Body of pancreas (tissue), 4 donors: ENCODE measurements at regions not wholly inside any gene's neighbourhood (a gene's known extent, or its start where the extent isn't known, plus 50 kb on each side); places are given as distances from the start of the nearest gene placed in this dataset.

Experiments
- ATAC-seq: fragments of 150-250 bp; one replicate; pipeline ENCODE4 v1.9.1; 2016
- DNase-seq, 4 donors: peaks; one replicate each; pipeline ENCODE4 v3.0.0-alpha.2; 2019
- H3K27ac ChIP-seq, 4 donors: fragments of 200-600 bp; sonication (generic); 1 replicate in 3 of 4; 2 replicates in 1 of 4; pipeline versions ENCODE4 v1.5.1 to v1.6.1; 2016 to 2019; ENCODE audit warnings: mild to moderate bottlenecking in 1 of 4, mixed read lengths in 1 of 4, moderate library complexity in 1 of 4
- H3K27me3 ChIP-seq, 2 donors: fragments of 200-600 bp; sonication (generic); one replicate each; pipeline ENCODE4 v1.6.0; 2016; ENCODE audit warnings: mild to moderate bottlenecking in 1 of 2
- H3K36me3 ChIP-seq, 2 donors: fragments of 200-600 bp; sonication (generic); replicated peaks in 1 of 2; 2 replicates each; pipeline ENCODE4 v1.5.1; 2016; ENCODE audit warnings: low read depth in 2 of 2; ENCODE audit not compliant: insufficient read depth in 1 of 2
- H3K4me1 ChIP-seq: fragments of 200-600 bp; sonication (generic); one replicate; pipeline ENCODE4 v1.6.0; 2016
- H3K4me3 ChIP-seq, 2 donors: fragments of 200-600 bp; sonication (generic); 1 replicate in 1 of 2; 2 replicates in 1 of 2; pipeline ENCODE4 v1.5.1; 2016 to 2019
- H3K9me3 ChIP-seq, 3 donors: fragments of 200-600 bp; sonication (generic); 1 replicate in 2 of 3; 2 replicates in 1 of 3; pipeline ENCODE4 v1.5.1; 2016
- POLR2A ChIP-seq, 3 donors: fragments of 450-650 bp; IDR thresholded peaks; one replicate each; pipeline ENCODE4 v1.6.1; 2016; ENCODE audit warnings: antibody characterized with exemption in 3 of 3, mild to moderate bottlenecking in 2 of 3
- WGBS, 2 donors: methylation state at CpG; one replicate each; pipeline ENCODE4 v1.1.5; 2017; 5-methylcytosine and 5-hydroxymethylcytosine counted together
- intact Hi-C: fragments of 100-400 bp; cut with DNase I; formaldehyde crosslinking; loops from one replicate; pipeline ENCODE4 v1.15.1; 2023
- TF ChIP-seq, protein P1 (sequence below), 7 experiments: fragments of 450-650 bp in 4 of 7; fragments of 200-600 bp in 3 of 7; sonication (generic) in 3 of 7; IDR thresholded peaks; one replicate each; pipeline ENCODE4 v1.5.1; 2016 to 2019; ENCODE audit warnings: antibody characterized with exemption in 7 of 7

GRCh38 chr2:240290432-240291336 is 144.8 kb upstream of the GPC1 start:
- ATAC-seq: no peak
- no peaks in the 10 kb centered on the region for H3K4me1 ChIP-seq
- WGBS, 2 donors: 75 to 79% methylated on average over 25 to 30 of the region's 30 CpGs
- no peak for DNase-seq
- H3K36me3 ChIP-seq: no peaks in the 10 kb centered on the region
- H3K27ac ChIP-seq: no peak overlapping the region
- intact Hi-C loops: no loop called here
- no peaks in the 10 kb centered on the region for H3K27me3 ChIP-seq
- no peak overlapping the region for H3K4me3 ChIP-seq
- no peak for TF ChIP-seq POLR2A (IDR thresholded peaks at IDR 0.05)
- TF ChIP-seq, protein P1, sequence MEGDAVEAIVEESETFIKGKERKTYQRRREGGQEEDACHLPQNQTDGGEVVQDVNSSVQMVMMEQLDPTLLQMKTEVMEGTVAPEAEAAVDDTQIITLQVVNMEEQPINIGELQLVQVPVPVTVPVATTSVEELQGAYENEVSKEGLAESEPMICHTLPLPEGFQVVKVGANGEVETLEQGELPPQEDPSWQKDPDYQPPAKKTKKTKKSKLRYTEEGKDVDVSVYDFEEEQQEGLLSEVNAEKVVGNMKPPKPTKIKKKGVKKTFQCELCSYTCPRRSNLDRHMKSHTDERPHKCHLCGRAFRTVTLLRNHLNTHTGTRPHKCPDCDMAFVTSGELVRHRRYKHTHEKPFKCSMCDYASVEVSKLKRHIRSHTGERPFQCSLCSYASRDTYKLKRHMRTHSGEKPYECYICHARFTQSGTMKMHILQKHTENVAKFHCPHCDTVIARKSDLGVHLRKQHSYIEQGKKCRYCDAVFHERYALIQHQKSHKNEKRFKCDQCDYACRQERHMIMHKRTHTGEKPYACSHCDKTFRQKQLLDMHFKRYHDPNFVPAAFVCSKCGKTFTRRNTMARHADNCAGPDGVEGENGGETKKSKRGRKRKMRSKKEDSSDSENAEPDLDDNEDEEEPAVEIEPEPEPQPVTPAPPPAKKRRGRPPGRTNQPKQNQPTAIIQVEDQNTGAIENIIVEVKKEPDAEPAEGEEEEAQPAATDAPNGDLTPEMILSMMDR (IDR thresholded peaks at IDR 0.05): no peak
- H3K9me3 ChIP-seq: no peaks in the 10 kb centered on the region

- Histone ChIP-seq H3K4me1 (no peaks in the 10 kb centered on the region), H3K36me3 (no peaks in the 10 kb centered on the region), H3K4me3 (no peak overlapping the region), H3K27ac (no peak overlapping the region), H3K27me3 (no peaks in the 10 kb centered on the region), H3K9me3 (no peaks in the 10 kb centered on the region)
- 74 to 80% methylated on average over 16 of the region's 16 CpGs for WGBS, 2 donors
- DNase-seq (no peak), ATAC-seq (no peak)
- intact Hi-C loops: no loop called here
- TF ChIP-seq POLR2A (IDR thresholded peaks at IDR 0.05): no peak
- TF ChIP-seq, protein P1 (IDR thresholded peaks at IDR 0.05): no peak
Observed at GRCh38 chr2:240291337-240292034, 144.0 kb upstream of the GPC1 start.

DNA sequence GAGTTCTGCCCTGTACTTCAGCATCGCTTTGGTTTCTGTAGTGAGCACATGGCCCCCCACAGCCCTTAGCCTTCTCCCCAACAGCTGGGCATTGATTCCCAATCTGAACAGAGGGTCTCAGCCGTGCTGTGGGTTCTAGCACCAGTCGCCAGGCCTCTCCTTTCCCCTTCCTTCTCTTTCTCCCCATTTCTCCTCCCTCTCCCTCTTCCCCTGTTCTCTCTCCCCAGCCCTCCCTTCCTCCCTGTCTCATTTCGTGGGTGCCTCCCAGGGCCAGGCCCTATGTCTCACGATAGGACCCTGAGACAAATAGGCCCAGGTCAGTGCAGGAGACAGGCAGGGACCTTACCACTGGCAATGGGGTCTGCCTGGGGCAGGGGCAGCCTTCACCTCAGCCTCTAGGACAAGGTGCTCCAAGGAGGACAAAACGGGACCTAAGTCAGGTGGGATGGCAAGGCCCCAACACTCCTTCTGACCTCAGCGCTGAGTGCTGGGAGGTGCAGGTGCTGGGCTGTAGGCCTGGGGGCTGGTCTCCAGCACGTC is 143.4 kb upstream of the GPC1 start:
- 67 to 83% methylated on average over 7 of the region's 8 CpGs for WGBS, 2 donors
- Histone ChIP-seq H3K4me3 (no peak overlapping the region), H3K9me3 (no peaks in the 10 kb centered on the region), H3K27me3 (no peaks in the 10 kb centered on the region), H3K4me1 (no peaks in the 10 kb centered on the region), H3K36me3 (no peaks in the 10 kb centered on the region), H3K27ac (no peak overlapping the region)
- ATAC-seq: no peak
- intact Hi-C loops: no loop called here
- no peak for DNase-seq
- TF ChIP-seq POLR2A (IDR thresholded peaks at IDR 0.05): no peak
- TF ChIP-seq, protein P1 (IDR thresholded peaks at IDR 0.05): no peak

DNA sequence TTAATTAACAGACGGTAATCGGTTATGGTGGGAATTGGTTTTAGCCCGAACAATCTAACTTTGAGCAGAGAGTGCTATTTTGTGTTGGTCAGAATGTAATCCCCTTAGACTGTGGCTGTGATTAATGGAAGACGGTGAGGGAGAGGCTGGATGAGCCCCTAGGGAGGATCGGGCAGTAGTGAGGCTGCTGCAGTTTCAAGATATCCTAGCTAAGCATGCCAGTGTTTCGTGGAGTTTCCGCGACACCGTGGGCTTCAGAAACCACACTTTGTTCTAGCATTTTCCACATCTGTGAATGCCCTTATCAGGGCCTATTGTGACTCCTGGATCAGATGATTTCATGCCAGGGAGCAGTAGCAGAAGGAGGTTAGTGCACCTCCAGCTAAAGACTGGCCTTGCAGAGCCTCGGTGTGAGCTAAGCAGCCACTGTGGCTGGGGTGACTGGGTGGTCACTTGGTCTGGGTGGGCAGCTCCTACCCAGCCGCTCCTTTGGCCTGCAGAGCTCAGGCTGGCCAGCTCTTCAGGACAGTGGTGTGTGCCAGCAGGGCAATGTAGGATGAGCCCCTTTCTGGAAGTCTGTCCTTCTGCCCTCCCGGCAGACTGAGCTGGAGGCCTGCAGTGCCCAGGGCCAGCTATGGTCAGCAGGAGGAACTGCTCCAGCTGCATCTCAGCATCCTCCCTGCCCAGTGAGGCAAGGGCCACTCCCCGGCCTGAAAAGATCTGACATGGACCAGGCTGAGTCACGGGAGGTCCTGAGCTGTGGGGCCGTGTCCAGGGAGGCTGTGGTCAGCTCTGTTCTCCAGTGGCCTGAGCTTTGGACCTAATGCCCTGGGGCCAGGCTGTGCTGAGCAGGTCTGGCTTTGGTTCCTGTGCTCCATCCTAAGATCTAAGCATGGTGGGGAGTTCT is 142.6 kb upstream of the GPC1 start:
- TF ChIP-seq POLR2A (IDR thresholded peaks at IDR 0.05): no peak
- TF ChIP-seq, protein P1 (IDR thresholded peaks at IDR 0.05): no peak
- Histone ChIP-seq H3K4me1 (no peaks in the 10 kb centered on the region), H3K9me3 (no peaks in the 10 kb centered on the region), H3K27ac (no peak overlapping the region), H3K36me3 (no peaks in the 10 kb centered on the region), H3K4me3 (no peak overlapping the region), H3K27me3 (no peaks in the 10 kb centered on the region)
- WGBS, 2 donors: 84 to 85% methylated on average over 10 to 15 of the region's 15 CpGs
- intact Hi-C loops: no loop called here
- no peak for DNase-seq
- ATAC-seq: no peak
